B cell (primary cell): ENCODE measurements at regions not wholly inside any gene's neighbourhood (a gene's known extent, or its start where the extent isn't known, plus 50 kb on each side); places are given as distances from the start of the nearest gene placed in this dataset.

Experiments
- EZH2 ChIP-seq: IDR thresholded peaks from 2 replicates; pipeline ENCODE4 v1.6.1; 2012; ENCODE audit warnings: borderline replicate concordance, low read depth, mild to moderate bottlenecking, moderate library complexity, low read length; ENCODE audit not compliant: insufficient read depth, poor library complexity, severe bottlenecking
- TF ChIP-seq, protein P1 (sequence below): fragments of 200-600 bp; IDR thresholded peaks from one replicate; pipeline ENCODE4 v1.8.0; 2022; ENCODE audit warnings: antibody characterized with exemption, mild to moderate bottlenecking

GRCh38 chr11:113533425-113533698 is 58.2 kb upstream of the DRD2 start:
- TF ChIP-seq, protein P1, sequence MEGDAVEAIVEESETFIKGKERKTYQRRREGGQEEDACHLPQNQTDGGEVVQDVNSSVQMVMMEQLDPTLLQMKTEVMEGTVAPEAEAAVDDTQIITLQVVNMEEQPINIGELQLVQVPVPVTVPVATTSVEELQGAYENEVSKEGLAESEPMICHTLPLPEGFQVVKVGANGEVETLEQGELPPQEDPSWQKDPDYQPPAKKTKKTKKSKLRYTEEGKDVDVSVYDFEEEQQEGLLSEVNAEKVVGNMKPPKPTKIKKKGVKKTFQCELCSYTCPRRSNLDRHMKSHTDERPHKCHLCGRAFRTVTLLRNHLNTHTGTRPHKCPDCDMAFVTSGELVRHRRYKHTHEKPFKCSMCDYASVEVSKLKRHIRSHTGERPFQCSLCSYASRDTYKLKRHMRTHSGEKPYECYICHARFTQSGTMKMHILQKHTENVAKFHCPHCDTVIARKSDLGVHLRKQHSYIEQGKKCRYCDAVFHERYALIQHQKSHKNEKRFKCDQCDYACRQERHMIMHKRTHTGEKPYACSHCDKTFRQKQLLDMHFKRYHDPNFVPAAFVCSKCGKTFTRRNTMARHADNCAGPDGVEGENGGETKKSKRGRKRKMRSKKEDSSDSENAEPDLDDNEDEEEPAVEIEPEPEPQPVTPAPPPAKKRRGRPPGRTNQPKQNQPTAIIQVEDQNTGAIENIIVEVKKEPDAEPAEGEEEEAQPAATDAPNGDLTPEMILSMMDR = no peak
- TF ChIP-seq EZH2 = no peak
